HEK293 (cell line): ENCODE measurements at regions not wholly inside any gene's neighbourhood (a gene's known extent, or its start where the extent isn't known, plus 50 kb on each side); places are given as distances from the start of the nearest gene placed in this dataset.

Source experiments
- CTCF ChIA-PET: fragments of 350-600 bp; formaldehyde crosslinking; extraction: SDS; loops from one replicate; lab custom pipeline; 2021; ENCODE audit warnings: antibody characterized with exemption; lab: Yijun Ruan, JAX
- POLR2A ChIA-PET: fragments of 300-600 bp; formaldehyde crosslinking; extraction: SDS; loops from one replicate; lab custom pipeline; 2020; ENCODE audit warnings: antibody characterized with exemption, inconsistent platforms; lab: Yijun Ruan, JAX
- H3K27ac ChIP-seq: fragments of 200-500 bp; sonication (Bioruptor generic); 2 replicates; pipeline ENCODE4 v1.5.1; 2014; ENCODE audit warnings: low read depth, low read length, control low read depth, inconsistent platforms; ENCODE audit errors: extremely low read depth
- H3K36me3 ChIP-seq, 2 experiments: fragments of 200-500 bp in 1 of 2; sonication (Bioruptor generic) in 1 of 2; 1 replicate in 1 of 2; 2 replicates in 1 of 2; pipeline ENCODE4 v1.5.1; 2014 to 2017; ENCODE audit warnings: inconsistent platforms in 2 of 2, low read length in 2 of 2; ENCODE audit not compliant: control insufficient read depth in 2 of 2, insufficient read depth in 1 of 2
- H3K4me1 ChIP-seq: fragments of 200-500 bp; sonication (Bioruptor generic); 2 replicates; pipeline ENCODE4 v1.5.1; 2014; ENCODE audit warnings: mild to moderate bottlenecking, low read length, inconsistent platforms; ENCODE audit not compliant: control insufficient read depth, insufficient read depth
- H3K4me3 ChIP-seq: 2 replicates; pipeline ENCODE4 v1.5.1; 2011; ENCODE audit warnings: low read depth, mild to moderate bottlenecking, control low read depth, low read length, moderate library complexity
- H3K9me3 ChIP-seq: fragments of 200-500 bp; sonication (Bioruptor generic); 2 replicates; pipeline ENCODE4 v1.5.1; 2014; ENCODE audit warnings: low read depth, low read length, inconsistent platforms; ENCODE audit not compliant: control insufficient read depth, insufficient read depth
- BCL11A ChIP-seq: fragments of 450-650 bp; formaldehyde crosslinking; IDR thresholded peaks from 2 replicates; pipeline ENCODE4 v1.5.1; 2016; ENCODE audit warnings: low read depth, missing biosample characterization, missing genetic modification characterization
- HOXD13 ChIP-seq: sonication (generic); formaldehyde crosslinking; IDR thresholded peaks from 2 replicates; pipeline ENCODE4 v1.8.0; 2022; ENCODE audit warnings: missing genetic modification reagents, borderline replicate concordance
- KLF17 ChIP-seq: fragments of 450-650 bp; formaldehyde crosslinking; IDR thresholded peaks from 2 replicates; pipeline ENCODE4 v1.5.1; 2016; ENCODE audit warnings: missing biosample characterization, missing genetic modification characterization
- OVOL3 ChIP-seq: fragments of 450-650 bp; formaldehyde crosslinking; IDR thresholded peaks from 2 replicates; pipeline ENCODE4 v1.5.1; 2016; ENCODE audit warnings: missing biosample characterization, missing genetic modification characterization
- SCRT2 ChIP-seq: fragments of 450-650 bp; formaldehyde crosslinking; IDR thresholded peaks from 2 replicates; pipeline ENCODE4 v1.5.1; 2016; ENCODE audit warnings: missing biosample characterization, missing genetic modification characterization
- SP2 ChIP-seq: fragments of 450-650 bp; formaldehyde crosslinking; IDR thresholded peaks from 2 replicates; pipeline ENCODE4 v1.5.1; 2016; ENCODE audit warnings: missing biosample characterization, missing genetic modification characterization
- ZBTB11 ChIP-seq: fragments of 450-650 bp; formaldehyde crosslinking; conservative IDR thresholded peaks from 2 replicates; pipeline ENCODE4 v1.5.1; 2016; ENCODE audit warnings: low read depth, missing biosample characterization, missing genetic modification characterization
- ZFP69B ChIP-seq: fragments of 450-650 bp; formaldehyde crosslinking; IDR thresholded peaks from 2 replicates; pipeline ENCODE4 v1.5.1; 2016; ENCODE audit warnings: missing biosample characterization, missing genetic modification characterization
- ZNF2 ChIP-seq: fragments of 450-650 bp; formaldehyde crosslinking; IDR thresholded peaks from 2 replicates; pipeline ENCODE4 v1.5.1; 2016; ENCODE audit warnings: missing biosample characterization, missing genetic modification characterization
- ZNF280C ChIP-seq: fragments of 450-650 bp; formaldehyde crosslinking; IDR thresholded peaks from 2 replicates; pipeline ENCODE4 v1.5.1; 2016; ENCODE audit warnings: missing biosample characterization, missing genetic modification characterization
- ZNF311 ChIP-seq: fragments of 450-650 bp; formaldehyde crosslinking; IDR thresholded peaks from 2 replicates; pipeline ENCODE4 v1.5.1; 2017; ENCODE audit warnings: missing biosample characterization, missing genetic modification characterization, borderline replicate concordance
- ZNF398 ChIP-seq: fragments of 450-650 bp; formaldehyde crosslinking; IDR thresholded peaks from 2 replicates; pipeline ENCODE4 v1.5.1; 2017; ENCODE audit warnings: missing biosample characterization, missing genetic modification characterization
- ZNF488 ChIP-seq: fragments of 450-650 bp; formaldehyde crosslinking; IDR thresholded peaks from 2 replicates; pipeline ENCODE4 v1.5.1; 2016; ENCODE audit warnings: missing biosample characterization, missing genetic modification characterization
- ZNF510 ChIP-seq: fragments of 450-650 bp; formaldehyde crosslinking; IDR thresholded peaks from 2 replicates; pipeline ENCODE4 v1.5.1; 2018; ENCODE audit warnings: mild to moderate bottlenecking, missing genetic modification characterization, missing biosample characterization; ENCODE audit not compliant: insufficient replicate concordance
- ZNF580 ChIP-seq: fragments of 450-650 bp; formaldehyde crosslinking; IDR thresholded peaks from 2 replicates; pipeline ENCODE4 v1.5.1; 2016; ENCODE audit warnings: missing biosample characterization, missing genetic modification characterization
- ZNF654 ChIP-seq: fragments of 450-650 bp; formaldehyde crosslinking; IDR thresholded peaks from 2 replicates; pipeline ENCODE4 v1.5.1; 2016; ENCODE audit warnings: low read depth, missing biosample characterization, missing genetic modification characterization
- ZNF660 ChIP-seq: fragments of 450-650 bp; IDR thresholded peaks from 2 replicates; pipeline ENCODE4 v1.5.1; 2018; ENCODE audit warnings: missing biosample characterization, mild to moderate bottlenecking, missing genetic modification characterization
- ZNF777 ChIP-seq: fragments of 450-650 bp; formaldehyde crosslinking; IDR thresholded peaks from 2 replicates; pipeline ENCODE4 v1.5.1; 2017; ENCODE audit warnings: missing biosample characterization, missing genetic modification characterization, borderline replicate concordance
- ZSCAN23 ChIP-seq: fragments of 450-650 bp; formaldehyde crosslinking; IDR thresholded peaks from 2 replicates; pipeline ENCODE4 v1.5.1; 2016; ENCODE audit warnings: missing biosample characterization, missing genetic modification characterization

GRCh38 chr4:62791386-62791785 is 1591.3 kb downstream of the ADGRL3 start:
- H3K27ac ChIP-seq: no peak overlapping the region
- H3K4me1 ChIP-seq: no peaks in the 10 kb centered on the region
- CTCF ChIA-PET: no interaction called here
- TF ChIP-seq OVOL3 (tag by site-specific recombination): no peak
- TF ChIP-seq ZNF654 (tag by site-specific recombination): no peak
- TF ChIP-seq SCRT2 (tag by site-specific recombination): no peak
- no peaks in the 10 kb centered on the region for H3K36me3 ChIP-seq
- POLR2A ChIA-PET: no interaction called here
- H3K9me3 ChIP-seq: no peaks in the 10 kb centered on the region
- H3K4me3 ChIP-seq: no peak overlapping the region

- CTCF ChIA-PET: no interaction called here
- TF ChIP-seq ZNF488 (tag by site-specific recombination): no peak
- TF ChIP-seq SCRT2 (tag by site-specific recombination): no peak
- no peak for TF ChIP-seq ZNF777 (tag by site-specific recombination)
- no peak for TF ChIP-seq HOXD13 (CRISPR knock-in tag)
- H3K36me3 ChIP-seq: no peaks in the 10 kb centered on the region
Measured at GRCh38 chr4:62771983-62772557, 1571.9 kb downstream of the ADGRL3 start.

GRCh38 chr4:62740296-62740695 is 1540.2 kb downstream of the ADGRL3 start:
- Histone ChIP-seq H3K4me1 (no peaks in the 10 kb centered on the region), H3K9me3 (no peaks in the 10 kb centered on the region), H3K4me3 (no peak overlapping the region), H3K27ac (no peak overlapping the region), H3K36me3 (no peaks in the 10 kb centered on the region)
- CTCF ChIA-PET: no interaction called here
- TF ChIP-seq KLF17 (tag by site-specific recombination) (no peak), ZSCAN23 (tag by site-specific recombination) (no peak), ZNF280C (no peak), ZNF311 (no peak), BCL11A (tag by site-specific recombination) (no peak), SP2 (tag by site-specific recombination) (no peak), ZBTB11 (tag by site-specific recombination) (no peak), ZNF660 (no peak), ZFP69B (tag by site-specific recombination) (no peak), ZNF398 (no peak), ZNF510 (tag by site-specific recombination) (no peak), ZNF2 (tag by site-specific recombination) (no peak), ZNF580 (tag by site-specific recombination) (no peak)
- POLR2A ChIA-PET: no interaction called here

More at GRCh38 chr4:62771983-62772557, 1571.9 kb downstream of the ADGRL3 start:
- H3K4me1 ChIP-seq: no peaks in the 10 kb centered on the region
- no peak overlapping the region for H3K4me3 ChIP-seq
- H3K27ac ChIP-seq: no peak overlapping the region
- H3K9me3 ChIP-seq: no peaks in the 10 kb centered on the region
- POLR2A ChIA-PET: no interaction called here
